ENCODE measurements at regions not wholly inside any gene's neighbourhood (a gene's known extent, or its start where the extent isn't known, plus 50 kb on each side); places are given as distances from the start of the nearest gene placed in this dataset.

GRCh38 chr1:94310570-94311270, 73.3 kb upstream of the ARHGAP29 start:
- H3K27ac ChIP-seq: 0 out of 2 replicates have a peak overlapping the region, but pooled peaks have one; percentile 0
- ChIA-PET POLR2A (ENCODE audit: unreplicated experiment) (no interaction called here), CTCF (no interaction called here)
- TF ChIP-seq EZH2 (IDR thresholded peaks at IDR 0.05; ENCODE audit: low read depth): no peak
- TF ChIP-seq, protein P1, sequence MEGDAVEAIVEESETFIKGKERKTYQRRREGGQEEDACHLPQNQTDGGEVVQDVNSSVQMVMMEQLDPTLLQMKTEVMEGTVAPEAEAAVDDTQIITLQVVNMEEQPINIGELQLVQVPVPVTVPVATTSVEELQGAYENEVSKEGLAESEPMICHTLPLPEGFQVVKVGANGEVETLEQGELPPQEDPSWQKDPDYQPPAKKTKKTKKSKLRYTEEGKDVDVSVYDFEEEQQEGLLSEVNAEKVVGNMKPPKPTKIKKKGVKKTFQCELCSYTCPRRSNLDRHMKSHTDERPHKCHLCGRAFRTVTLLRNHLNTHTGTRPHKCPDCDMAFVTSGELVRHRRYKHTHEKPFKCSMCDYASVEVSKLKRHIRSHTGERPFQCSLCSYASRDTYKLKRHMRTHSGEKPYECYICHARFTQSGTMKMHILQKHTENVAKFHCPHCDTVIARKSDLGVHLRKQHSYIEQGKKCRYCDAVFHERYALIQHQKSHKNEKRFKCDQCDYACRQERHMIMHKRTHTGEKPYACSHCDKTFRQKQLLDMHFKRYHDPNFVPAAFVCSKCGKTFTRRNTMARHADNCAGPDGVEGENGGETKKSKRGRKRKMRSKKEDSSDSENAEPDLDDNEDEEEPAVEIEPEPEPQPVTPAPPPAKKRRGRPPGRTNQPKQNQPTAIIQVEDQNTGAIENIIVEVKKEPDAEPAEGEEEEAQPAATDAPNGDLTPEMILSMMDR (conservative IDR thresholded peaks at IDR 0.05): no peak
- H3K79me2 ChIP-seq (ENCODE audit: low read depth): no peaks in the 10 kb centered on the region
- no peaks in the 10 kb centered on the region for H3K27me3 ChIP-seq (ENCODE audit: insufficient read depth, low read depth)
- intact Hi-C loops (cut with micrococcal nuclease; ENCODE audit: unreplicated experiment): no loop called here
- no TSS peak for BruUV-seq (replicated peaks)
- H3F3A ChIP-seq (ENCODE audit: insufficient read depth, low read depth): peaks cover 9% of the 10 kb centered on the region; the same call in 1 of the 2 replicates
- DNase-seq: no peak
- H3K9me3 ChIP-seq (ENCODE audit: insufficient read depth, low read depth): peaks cover 12% of the 10 kb centered on the region; the same call in 1 of the 2 replicates
- no peaks in the 10 kb centered on the region for H4K20me1 ChIP-seq (ENCODE audit: insufficient read depth)
- no peaks in the 10 kb centered on the region for H3K9me2 ChIP-seq (ENCODE audit: insufficient read depth)
- H2AFZ ChIP-seq: no peak overlapping the region
- peaks cover 22% of the 10 kb centered on the region for H3K4me1 ChIP-seq (replicated peaks; ENCODE audit: insufficient read depth)
- no peak overlapping the region for H3K4me2 ChIP-seq
- no peak overlapping the region for H3K4me3 ChIP-seq
- no peaks in the 10 kb centered on the region for H3K36me3 ChIP-seq (ENCODE audit: low read depth)

DNA sequence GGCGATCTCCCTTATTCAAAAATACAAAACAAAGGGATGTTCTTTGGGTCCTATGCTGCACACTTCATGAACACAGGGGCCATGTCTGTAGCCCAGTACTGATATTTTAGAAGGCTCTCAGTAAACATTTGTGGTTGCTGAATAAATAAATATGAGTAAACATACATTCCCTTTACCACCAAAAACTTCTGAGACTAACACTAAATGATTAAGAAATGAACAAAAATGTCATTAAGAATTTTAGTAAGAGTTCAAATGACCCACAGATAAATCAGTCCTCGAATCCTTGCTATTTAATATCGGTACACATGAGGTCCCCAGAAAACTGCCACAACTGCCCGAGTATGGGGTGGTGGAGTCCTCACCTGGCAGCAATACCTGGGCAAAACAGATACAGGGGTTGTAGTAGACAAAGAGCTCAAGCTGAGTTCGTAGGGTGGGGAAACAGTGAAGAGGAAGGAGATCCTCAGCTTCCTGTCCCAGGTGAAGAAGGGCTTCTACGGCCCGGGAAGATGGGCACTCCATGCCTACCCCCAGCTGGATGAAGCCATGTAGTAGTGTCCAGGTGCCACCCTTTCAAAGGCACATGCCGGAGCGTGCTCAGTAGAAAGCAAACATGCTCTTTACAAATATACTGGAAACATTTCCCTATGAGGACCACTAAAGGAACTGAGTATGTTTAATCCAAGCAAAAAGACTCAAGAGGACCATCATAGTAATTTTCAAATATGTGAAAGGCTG, 72.6 kb upstream of the ARHGAP29 start:
- Histone ChIP-seq H3K9me3 (ENCODE audit: insufficient read depth, low read depth) (peaks cover 12% of the 10 kb centered on the region; the same call in 1 of the 2 replicates), H3K4me2 (no peak overlapping the region), H3K4me1 (replicated peaks; ENCODE audit: insufficient read depth) (peaks cover 27% of the 10 kb centered on the region), H3K27me3 (ENCODE audit: insufficient read depth, low read depth) (no peaks in the 10 kb centered on the region), H3K79me2 (ENCODE audit: low read depth) (no peaks in the 10 kb centered on the region), H3K36me3 (ENCODE audit: low read depth) (no peaks in the 10 kb centered on the region), H3F3A (ENCODE audit: insufficient read depth, low read depth) (peaks cover 10% of the 10 kb centered on the region; the same call in 1 of the 2 replicates), H4K20me1 (ENCODE audit: insufficient read depth) (no peaks in the 10 kb centered on the region), H3K4me3 (no peak overlapping the region), H3K9me2 (ENCODE audit: insufficient read depth) (no peaks in the 10 kb centered on the region), H3K27ac (0 out of 2 replicates have a peak overlapping the region, but pooled peaks have one; percentile 0), H2AFZ (no peak overlapping the region)
- BruUV-seq (replicated peaks): no TSS peak
- TF ChIP-seq EZH2 (IDR thresholded peaks at IDR 0.05; ENCODE audit: low read depth): no peak
- TF ChIP-seq, protein P1 (conservative IDR thresholded peaks at IDR 0.05): no peak
- DNase-seq: no peak
- intact Hi-C loops (cut with micrococcal nuclease; ENCODE audit: unreplicated experiment): no loop called here
- POLR2A ChIA-PET (ENCODE audit: unreplicated experiment): no interaction called here
- CTCF ChIA-PET: no interaction called here

GRCh38 chr1:94309216-94309615, 71.8 kb upstream of the ARHGAP29 start:
- H3K4me2 ChIP-seq: no peak overlapping the region
- BruUV-seq (replicated peaks): no TSS peak
- CTCF ChIA-PET: no interaction called here
- H4K20me1 ChIP-seq (ENCODE audit: insufficient read depth): no peaks in the 10 kb centered on the region
- H3K27me3 ChIP-seq (ENCODE audit: insufficient read depth, low read depth): no peaks in the 10 kb centered on the region
- peaks cover 35% of the 10 kb centered on the region for H3K4me1 ChIP-seq (replicated peaks; ENCODE audit: insufficient read depth)
- no peak overlapping the region for H2AFZ ChIP-seq
- TF ChIP-seq, protein P1 (conservative IDR thresholded peaks at IDR 0.05): no peak
- no peak for TF ChIP-seq EZH2 (IDR thresholded peaks at IDR 0.05; ENCODE audit: low read depth)
- no peak overlapping the region for H3K27ac ChIP-seq
- peaks cover 12% of the 10 kb centered on the region; the same call in 1 of the 2 replicates for H3K9me3 ChIP-seq (ENCODE audit: insufficient read depth, low read depth)
- DNase-seq: no peak
- H3K79me2 ChIP-seq (ENCODE audit: low read depth): no peaks in the 10 kb centered on the region
- H3F3A ChIP-seq (ENCODE audit: insufficient read depth, low read depth): peaks cover 12% of the 10 kb centered on the region; the same call in 1 of the 2 replicates
- no peak overlapping the region for H3K4me3 ChIP-seq
- intact Hi-C loops (cut with micrococcal nuclease; ENCODE audit: unreplicated experiment): no loop called here
- POLR2A ChIA-PET (ENCODE audit: unreplicated experiment): no interaction called here
- no peaks in the 10 kb centered on the region for H3K36me3 ChIP-seq (ENCODE audit: low read depth)
- no peaks in the 10 kb centered on the region for H3K9me2 ChIP-seq (ENCODE audit: insufficient read depth)

Measured in PC-9 (cell line).